Neural cell (in vitro differentiated cells): ENCODE measurements at regions not wholly inside any gene's neighbourhood (a gene's known extent, or its start where the extent isn't known, plus 50 kb on each side); places are given as distances from the start of the nearest gene placed in this dataset.

Source experiments
- H2AFZ ChIP-seq: fragments of 200-600, 300-800 bp; sonication (generic), shearing (Covaris generic); 2 replicates; pipeline ENCODE4 v1.6.0; 2014; ENCODE audit warnings: low read depth, mild to moderate bottlenecking, antibody characterized with exemption, low read length, moderate library complexity
- H3F3A ChIP-seq: fragments of 200-600 bp; shearing (Covaris generic); 2 replicates; pipeline ENCODE4 v1.6.1; 2016; ENCODE audit warnings: mild to moderate bottlenecking, moderate library complexity, mixed read lengths, antibody characterized with exemption, low read length; ENCODE audit not compliant: insufficient read depth, poor library complexity, severe bottlenecking
- H3K27ac ChIP-seq: fragments of 200-600, 300-800 bp; sonication (generic), shearing (Covaris generic); 2 replicates; pipeline ENCODE4 v1.5.1; 2014; ENCODE audit warnings: mild to moderate bottlenecking, low read length, moderate library complexity
- H3K27me3 ChIP-seq: fragments of 300-800, 200-600 bp; sonication (generic), shearing (Covaris generic); 2 replicates; pipeline ENCODE4 v1.6.0; 2014; ENCODE audit warnings: mild to moderate bottlenecking, low read depth, low read length, moderate library complexity; ENCODE audit not compliant: insufficient read depth
- H3K36me3 ChIP-seq: fragments of 300-800, 200-600 bp; sonication (generic), shearing (Covaris generic); 2 replicates; pipeline ENCODE4 v1.5.1; 2014; ENCODE audit warnings: mild to moderate bottlenecking, antibody characterized with exemption, low read length, moderate library complexity; ENCODE audit not compliant: insufficient read depth
- H3K4me2 ChIP-seq: fragments of 300-800, 200-600 bp; sonication (generic), shearing (Covaris generic); 2 replicates; pipeline ENCODE4 v1.6.0; 2014; ENCODE audit warnings: mild to moderate bottlenecking, low read length
- H3K4me3 ChIP-seq: fragments of 300-800, 200-600 bp; sonication (generic), shearing (Covaris generic); 2 replicates; pipeline ENCODE4 v1.5.1; 2014; ENCODE audit warnings: mild to moderate bottlenecking, low read length, moderate library complexity
- H3K79me2 ChIP-seq: fragments of 200-600 bp; shearing (Covaris generic); replicated peaks from 2 replicates; pipeline ENCODE4 v1.6.0; 2014; ENCODE audit warnings: mild to moderate bottlenecking, low read length, moderate library complexity; ENCODE audit not compliant: insufficient read depth
- H3K9ac ChIP-seq: fragments of 300-800, 200-600 bp; sonication (generic), shearing (Covaris generic); 2 replicates; pipeline ENCODE4 v1.6.1; 2016; ENCODE audit warnings: mild to moderate bottlenecking, low read length, mixed read lengths
- H3K9me2 ChIP-seq: fragments of 200-600 bp; shearing (Covaris generic); 2 replicates; pipeline ENCODE4 v1.6.1; 2016; ENCODE audit warnings: mild to moderate bottlenecking, low read length, mixed read lengths; ENCODE audit not compliant: insufficient read depth
- H3K9me3 ChIP-seq: fragments of 200-600, 300-800 bp; sonication (generic), shearing (Covaris generic); 2 replicates; pipeline ENCODE4 v1.6.1; 2016; ENCODE audit warnings: mild to moderate bottlenecking, mixed run types, low read length, moderate library complexity, mixed read lengths
- H4K20me1 ChIP-seq: fragments of 200-600 bp; shearing (Covaris generic); 2 replicates; pipeline ENCODE4 v1.6.1; 2016; ENCODE audit warnings: mild to moderate bottlenecking, mixed run types; ENCODE audit not compliant: insufficient read depth
- CTCF ChIP-seq: fragments of 450-650 bp; IDR thresholded peaks from 2 replicates; pipeline ENCODE4 v1.5.1; 2014; ENCODE audit warnings: antibody characterized with exemption, mild to moderate bottlenecking, moderate library complexity; ENCODE audit not compliant: poor library complexity, severe bottlenecking
- EZH2 ChIP-seq: fragments of 200-600, 300-800 bp; shearing (Covaris generic), sonication (generic); IDR thresholded peaks from 2 replicates; pipeline ENCODE4 v1.6.1; 2014; ENCODE audit warnings: antibody characterized with exemption, low read length, borderline replicate concordance, mild to moderate bottlenecking; ENCODE audit not compliant: insufficient read depth, poor library complexity, severe bottlenecking
- POLR2AphosphoS5 ChIP-seq: IDR thresholded peaks from 2 replicates; pipeline ENCODE4 v1.6.1; 2012
- RAD21 ChIP-seq: fragments of 450-650 bp; conservative IDR thresholded peaks from 2 replicates; pipeline ENCODE4 v1.6.1; 2014; ENCODE audit warnings: antibody characterized with exemption, mild to moderate bottlenecking, moderate library complexity
- REST ChIP-seq: IDR thresholded peaks from 2 replicates; pipeline ENCODE4 v1.6.1; 2012; ENCODE audit warnings: borderline replicate concordance
- SMC3 ChIP-seq: fragments of 450-650 bp; conservative IDR thresholded peaks from 2 replicates; pipeline ENCODE4 v1.6.1; 2014; ENCODE audit warnings: antibody characterized with exemption, mild to moderate bottlenecking, moderate library complexity; ENCODE audit not compliant: poor library complexity
- TAF1 ChIP-seq: IDR thresholded peaks from 2 replicates; pipeline ENCODE4 v1.6.1; 2012; ENCODE audit warnings: low read depth

GRCh38 chr16:65698791-65699321 is 577.0 kb upstream of the CDH11 start:
- Histone ChIP-seq H3K79me2 (no peaks in the 10 kb centered on the region), H2AFZ (no peak overlapping the region), H3F3A (no peaks in the 10 kb centered on the region), H3K27ac (no peak overlapping the region), H4K20me1 (no peaks in the 10 kb centered on the region), H3K9me3 (no peaks in the 10 kb centered on the region), H3K4me3 (no peak overlapping the region), H3K9me2 (no peaks in the 10 kb centered on the region), H3K27me3 (no peaks in the 10 kb centered on the region), H3K4me2 (no peak overlapping the region), H3K36me3 (no peaks in the 10 kb centered on the region), H3K9ac (no peak overlapping the region)
- TF ChIP-seq POLR2AphosphoS5 = no peak

- TF ChIP-seq RAD21 (no peak), POLR2AphosphoS5 (no peak), TAF1 (no peak), SMC3 (no peak), EZH2 (no peak), REST (no peak), CTCF (no peak)
- Histone ChIP-seq H3K4me2 (no peak overlapping the region), H3F3A (no peaks in the 10 kb centered on the region), H3K4me3 (no peak overlapping the region), H3K9ac (no peak overlapping the region), H3K9me2 (no peaks in the 10 kb centered on the region), H3K36me3 (no peaks in the 10 kb centered on the region), H3K79me2 (no peaks in the 10 kb centered on the region), H3K27me3 (no peaks in the 10 kb centered on the region), H2AFZ (no peak overlapping the region), H4K20me1 (no peaks in the 10 kb centered on the region), H3K27ac (no peak overlapping the region), H3K9me3 (no peaks in the 10 kb centered on the region)
Measured at GRCh38 chr16:65697521-65697920, 575.7 kb upstream of the CDH11 start.

- H2AFZ ChIP-seq = no peak overlapping the region
Measured at GRCh38 chr16:65697065-65697464, 575.2 kb upstream of the CDH11 start.

More at GRCh38 chr16:65697065-65697464, 575.2 kb upstream of the CDH11 start:
- Histone ChIP-seq H3K9ac (no peak overlapping the region), H3K9me3 (no peaks in the 10 kb centered on the region), H3K4me2 (no peak overlapping the region), H3K27me3 (no peaks in the 10 kb centered on the region), H3F3A (no peaks in the 10 kb centered on the region), H3K4me3 (no peak overlapping the region), H3K79me2 (no peaks in the 10 kb centered on the region), H3K9me2 (no peaks in the 10 kb centered on the region), H4K20me1 (no peaks in the 10 kb centered on the region), H3K36me3 (no peaks in the 10 kb centered on the region), H3K27ac (no peak overlapping the region)
- no peak for TF ChIP-seq REST
